ENCODE measurements at regions not wholly inside any gene's neighbourhood (a gene's known extent, or its start where the extent isn't known, plus 50 kb on each side); places are given as distances from the start of the nearest gene placed in this dataset.

DNA sequence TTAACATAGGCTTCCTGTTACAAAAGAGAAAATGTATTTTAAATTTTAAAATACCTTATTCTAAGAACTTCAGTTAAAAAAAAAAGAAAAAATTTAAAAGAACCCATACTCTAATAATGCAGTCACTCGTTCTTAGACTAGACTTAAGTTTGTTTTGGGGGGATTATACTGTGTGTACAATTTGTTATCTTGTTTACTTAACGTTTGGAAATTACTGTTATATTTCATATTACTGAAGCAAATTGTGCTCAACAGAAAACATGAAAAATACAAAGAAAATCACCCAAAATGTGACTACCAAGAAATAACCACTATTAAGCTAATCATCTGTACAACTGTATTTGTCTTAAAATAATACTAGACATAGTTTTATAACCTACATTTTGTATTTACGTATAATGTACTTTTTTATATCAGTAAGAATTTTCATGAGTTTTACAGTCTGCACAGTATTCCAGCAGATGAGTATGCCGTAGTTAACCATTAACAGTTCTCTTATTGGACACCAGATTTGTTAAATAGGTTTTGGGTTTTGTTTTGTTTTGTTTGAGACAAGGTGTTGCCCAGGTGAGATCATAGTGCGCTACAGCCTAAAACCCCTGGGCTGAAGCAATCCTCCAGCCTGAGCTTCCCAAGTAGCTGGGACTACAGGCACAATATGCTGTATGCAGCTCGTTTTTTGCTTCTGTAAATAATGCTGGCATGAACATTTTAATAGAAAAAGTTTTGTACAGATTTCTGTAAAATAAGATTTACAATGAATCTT is 88.8 kb upstream of the CHD2 start:
- POLR2A ChIA-PET, result interaction anchor here (1.3 to 1.8 kb wide), 2 partner anchors 71 to 89 kb away, joined by 6 to 7 read pairs; partner anchors contain the start of gene CHD2
- CTCF ChIA-PET, result interaction anchor here (1.1 to 5.4 kb wide), 6 partner anchors 9 to 105 kb away, joined by 3 to 104 read pairs (median 37); no protein-coding TSS in a partner anchor
- TF ChIP-seq, protein P1, sequence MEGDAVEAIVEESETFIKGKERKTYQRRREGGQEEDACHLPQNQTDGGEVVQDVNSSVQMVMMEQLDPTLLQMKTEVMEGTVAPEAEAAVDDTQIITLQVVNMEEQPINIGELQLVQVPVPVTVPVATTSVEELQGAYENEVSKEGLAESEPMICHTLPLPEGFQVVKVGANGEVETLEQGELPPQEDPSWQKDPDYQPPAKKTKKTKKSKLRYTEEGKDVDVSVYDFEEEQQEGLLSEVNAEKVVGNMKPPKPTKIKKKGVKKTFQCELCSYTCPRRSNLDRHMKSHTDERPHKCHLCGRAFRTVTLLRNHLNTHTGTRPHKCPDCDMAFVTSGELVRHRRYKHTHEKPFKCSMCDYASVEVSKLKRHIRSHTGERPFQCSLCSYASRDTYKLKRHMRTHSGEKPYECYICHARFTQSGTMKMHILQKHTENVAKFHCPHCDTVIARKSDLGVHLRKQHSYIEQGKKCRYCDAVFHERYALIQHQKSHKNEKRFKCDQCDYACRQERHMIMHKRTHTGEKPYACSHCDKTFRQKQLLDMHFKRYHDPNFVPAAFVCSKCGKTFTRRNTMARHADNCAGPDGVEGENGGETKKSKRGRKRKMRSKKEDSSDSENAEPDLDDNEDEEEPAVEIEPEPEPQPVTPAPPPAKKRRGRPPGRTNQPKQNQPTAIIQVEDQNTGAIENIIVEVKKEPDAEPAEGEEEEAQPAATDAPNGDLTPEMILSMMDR (IDR thresholded peaks at IDR 0.05; ENCODE audit: control extremely low read depth, extremely low read depth, low read depth, missing control alignments), result no peak
- DNase-seq (ENCODE audit: extremely low spot score), result no peak

DNA sequence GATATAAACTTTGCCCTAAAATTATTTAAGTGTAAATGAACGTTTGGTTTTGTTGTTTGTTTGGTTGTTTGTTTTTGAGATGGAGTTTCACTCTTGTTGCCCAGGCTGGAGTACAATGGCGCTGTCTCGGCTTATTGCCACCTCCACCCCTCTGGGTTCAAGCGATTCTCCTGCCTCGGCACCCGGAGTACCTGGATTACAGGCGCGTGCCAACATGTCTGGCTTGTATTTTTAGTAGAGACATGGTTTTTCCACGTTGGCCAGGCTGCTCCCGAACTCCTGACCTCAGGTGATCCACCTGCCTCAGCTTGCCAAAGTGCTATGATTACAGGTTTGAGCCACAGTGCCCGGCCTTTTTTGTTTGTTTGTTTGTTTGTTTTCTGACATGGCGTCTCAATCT is 87.9 kb upstream of the CHD2 start:
- TF ChIP-seq, protein P1 (IDR thresholded peaks at IDR 0.05; ENCODE audit: control extremely low read depth, extremely low read depth, low read depth, missing control alignments), result no peak
- ChIA-PET CTCF (interaction anchor here (4.9 to 5.4 kb wide), 3 partner anchors 19 to 104 kb away, joined by 36 to 104 read pairs (median 42); no protein-coding TSS in a partner anchor), POLR2A (interaction anchor here (1.3 to 1.8 kb wide), 2 partner anchors 70 to 88 kb away, joined by 6 to 7 read pairs; partner anchors contain the start of gene CHD2)
- no peak for DNase-seq (ENCODE audit: extremely low spot score)

DNA sequence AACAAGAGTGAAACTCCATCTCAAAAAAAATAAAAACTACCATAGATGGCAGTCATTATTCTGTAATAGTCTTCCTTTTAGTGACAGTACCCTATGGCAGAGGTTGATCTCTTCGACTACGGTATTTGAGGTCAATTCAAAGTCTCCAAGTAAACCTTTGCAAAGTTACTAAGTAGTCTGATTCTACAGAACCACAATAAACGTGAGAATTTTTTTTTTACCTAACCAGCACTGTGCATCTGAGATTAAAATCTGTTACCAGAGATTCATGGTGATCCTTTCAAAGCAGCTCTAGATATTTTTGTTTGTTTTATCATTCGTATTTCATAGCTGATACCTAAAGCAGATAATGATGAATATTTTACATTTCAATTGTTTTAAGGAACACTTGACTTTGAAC is 86.6 kb upstream of the CHD2 start:
- TF ChIP-seq, protein P1 (IDR thresholded peaks at IDR 0.05; ENCODE audit: control extremely low read depth, extremely low read depth, low read depth, missing control alignments), result no peak
- no peak for DNase-seq (ENCODE audit: extremely low spot score)
- CTCF ChIA-PET, result interaction anchor here (1.1 to 1.2 kb wide), 3 partner anchors 34 to 104 kb away, joined by 3 to 6 read pairs (median 4); no protein-coding TSS in a partner anchor
- POLR2A ChIA-PET, result no interaction called here

DNA sequence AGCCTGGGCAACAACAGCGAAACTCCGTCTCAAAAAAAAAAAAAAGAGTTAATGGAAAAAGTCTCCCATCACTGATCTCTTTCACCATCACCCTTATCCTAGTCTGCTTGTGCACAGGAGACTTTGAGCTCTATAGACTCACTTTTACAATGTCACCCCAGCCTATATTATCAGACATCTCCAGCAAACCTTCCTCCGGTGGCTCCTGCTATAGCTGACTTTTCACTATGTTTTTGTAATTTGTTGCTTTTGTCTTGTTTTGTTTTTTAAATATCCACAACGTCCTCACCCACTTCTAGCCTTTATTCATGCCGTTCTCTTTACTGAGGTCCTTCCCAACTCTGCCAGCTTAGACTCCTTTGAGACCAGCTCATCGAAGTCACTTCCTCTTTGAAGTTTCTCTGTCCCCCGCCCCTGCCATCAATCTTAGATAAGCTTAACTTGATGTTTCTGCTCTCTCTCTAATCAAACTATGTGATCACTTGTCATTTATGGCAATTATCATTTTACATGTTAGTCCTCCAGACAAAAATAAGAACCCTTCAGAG is 82.7 kb upstream of the CHD2 start:
- TF ChIP-seq, protein P1 (IDR thresholded peaks at IDR 0.05; ENCODE audit: control extremely low read depth, extremely low read depth, low read depth, missing control alignments), result no peak
- ChIA-PET POLR2A (interaction anchor here (0.6 to 0.7 kb wide), 2 partner anchors 46 to 72 kb away, joined by 3 read pairs; no protein-coding TSS in a partner anchor), CTCF (interaction anchor here (0.9 to 1.3 kb wide), 3 partner anchors 8 to 14 kb away, joined by 3 to 5 read pairs (median 3); no protein-coding TSS in a partner anchor)
- DNase-seq (ENCODE audit: extremely low spot score), result no peak

DNA sequence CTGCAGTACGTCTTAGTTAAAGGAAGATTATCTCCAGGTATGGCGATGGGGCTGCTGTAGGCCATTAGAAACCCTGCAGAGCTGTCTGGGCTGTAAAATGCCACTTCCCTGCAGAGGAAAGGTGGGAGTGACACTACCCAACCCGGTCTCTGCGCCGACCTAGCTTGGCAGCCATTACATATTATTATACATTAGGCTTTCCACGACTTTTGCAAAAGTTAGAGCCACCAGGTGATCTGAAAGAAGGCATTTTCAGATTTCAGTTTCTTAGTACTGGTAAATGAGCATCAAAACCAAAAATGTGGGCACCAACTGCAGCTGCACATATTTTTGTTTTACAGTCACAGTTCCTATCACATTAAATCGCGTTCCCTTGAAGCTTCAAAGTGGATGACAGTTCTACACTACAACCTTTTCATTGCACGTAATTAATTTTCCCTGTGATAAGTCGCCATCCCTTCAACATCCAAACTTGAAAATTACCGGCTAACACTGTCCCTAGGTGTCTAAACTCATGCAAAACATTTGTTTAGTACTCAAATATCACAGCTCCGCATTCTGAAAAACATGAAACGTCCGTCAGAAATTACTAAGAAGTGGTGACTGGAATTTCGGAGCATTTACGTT is 81.4 kb upstream of the CHD2 start:
- CTCF ChIA-PET, result interaction anchor here (1.0 to 5.5 kb wide), 6 partner anchors 10 to 99 kb away, joined by 3 to 43 read pairs (median 6); no protein-coding TSS in a partner anchor
- POLR2A ChIA-PET, result no interaction called here

More for the DNA sequence above, 81.4 kb upstream of the CHD2 start:
- TF ChIP-seq, protein P1 (IDR thresholded peaks at IDR 0.05; ENCODE audit: control extremely low read depth, extremely low read depth, low read depth, missing control alignments), result no peak
- no peak for DNase-seq (ENCODE audit: extremely low spot score)

Data from GM10248 (cell line).